Psoas muscle (tissue), 7 donors: ENCODE measurements at regions not wholly inside any gene's neighbourhood (a gene's known extent, or its start where the extent isn't known, plus 50 kb on each side); places are given as distances from the start of the nearest gene placed in this dataset.
"Not testable (repeated sequence)": the region's sequence is repeated elsewhere in the genome, so short reads cannot be mapped to it uniquely, and the experiment has no call there.

ENCODE experiments used
- ATAC-seq, 4 donors: fragments of 200-7000 bp; cut with Tn5 transposase; one replicate each; pipeline ENCODE4 v1.9.1; 2020; ENCODE audit warnings: moderate library complexity in 3 of 4, mild to moderate bottlenecking in 2 of 4
- DNase-seq, 2 donors: peaks; one replicate each; pipeline ENCODE4 v3.0.0-alpha.2; 2020
- H3K27ac ChIP-seq: fragments of 200-600 bp; one replicate; pipeline ENCODE4 v1.8.0; 2022
- H3K27me3 ChIP-seq, 3 donors: fragments of 200-600 bp in 1 of 3; one replicate each; pipeline versions ENCODE4 v1.6.1 to v1.8.0; 2013 to 2022; ENCODE audit warnings: low read length in 2 of 3, mild to moderate bottlenecking in 2 of 3, moderate library complexity in 1 of 3; ENCODE audit not compliant: insufficient read depth in 3 of 3
- H3K36me3 ChIP-seq, 2 donors: fragments of 200-600 bp in 1 of 2; one replicate each; pipeline versions ENCODE4 v1.6.1 to v1.8.0; 2013 to 2022; ENCODE audit warnings: low read depth in 1 of 2, mild to moderate bottlenecking in 1 of 2, moderate library complexity in 1 of 2; ENCODE audit not compliant: insufficient read depth in 1 of 2
- H3K4me1 ChIP-seq: fragments of 200-600 bp; one replicate; pipeline ENCODE4 v1.8.0; 2022
- H3K4me3 ChIP-seq: fragments of 200-600 bp; one replicate; pipeline ENCODE4 v1.8.0; 2022; ENCODE audit warnings: mild to moderate bottlenecking
- H3K9me3 ChIP-seq: fragments of 200-600 bp; one replicate; pipeline ENCODE4 v1.8.0; 2022
- WGBS, 3 donors: extraction: QIAGEN DNeasy Blood & Tissue Kit; methylation state at CpG; one replicate each; pipeline versions ENCODE4 v1.1.6 to v1.1.7; 2013; 5-methylcytosine and 5-hydroxymethylcytosine counted together
- intact Hi-C, 2 donors: fragments of 100-400 bp; cut with DNase I; formaldehyde crosslinking; loops; one replicate each; pipeline versions ENCODE4 v1.11.0 to v1.14.2; 2022
- TF ChIP-seq, protein P1 (sequence below): fragments of 200-600 bp; IDR thresholded peaks from one replicate; pipeline ENCODE4 v1.8.0; 2022; ENCODE audit warnings: antibody characterized with exemption
- donor health status: healthy with polysubstance abuse.
- donor health status: DM: no; HTN: no; CAD: no; lungs with moderate emphysema.
- donor health status: Bipolar disorder and iron deficiency.
- donor health status: healthy.
- donor health status: DM: yes; HTN: yes; CAD: no.
- donor health status: DM: no; HTN: no; CAD: no.
- donor health status: DM: yes; HTN: yes; CAD: no.

DNA sequence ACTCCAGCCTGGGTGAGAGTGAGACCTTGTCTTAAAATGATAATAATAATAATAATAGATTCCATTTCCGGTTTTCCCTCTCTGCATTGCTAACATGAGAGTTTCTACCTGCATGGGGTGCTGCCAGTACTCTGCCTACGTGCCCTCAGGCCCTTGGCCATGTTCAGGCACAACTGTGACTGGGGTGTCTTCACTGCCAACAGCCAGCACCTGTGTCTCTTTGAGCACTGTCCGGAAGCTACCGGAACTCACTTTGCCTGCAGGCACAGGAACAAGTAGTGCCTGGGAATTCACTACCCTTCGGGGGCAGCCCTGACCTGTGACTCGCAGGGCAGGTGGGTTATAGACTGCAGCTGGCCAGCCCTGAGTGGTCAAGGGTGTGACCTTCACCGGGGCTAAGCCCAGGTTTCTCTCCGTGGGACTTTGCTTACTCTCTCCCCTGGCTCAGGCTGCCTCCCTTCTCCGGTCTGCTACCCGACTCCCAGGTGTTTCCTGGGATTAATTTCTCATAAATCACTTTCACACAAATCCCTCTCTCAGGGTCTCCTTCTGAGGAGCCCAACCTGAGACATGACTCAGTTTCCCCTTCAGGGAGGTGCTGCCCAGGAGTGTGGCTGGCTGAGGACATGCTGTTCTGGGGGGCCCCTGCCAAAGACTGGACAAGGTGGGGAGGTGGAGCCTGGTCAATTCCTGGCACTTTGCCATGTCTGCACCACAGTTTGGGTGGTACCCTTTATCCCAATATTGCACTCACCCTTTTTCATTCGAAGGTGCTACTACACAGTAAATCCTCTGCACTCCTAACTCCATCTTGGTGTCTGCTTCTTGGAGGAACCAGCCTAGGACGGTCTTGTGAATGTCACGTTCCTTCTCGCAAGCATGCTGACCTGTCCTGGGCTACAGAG, 79.5 kb upstream of the RALGAPA2 start:
- Histone ChIP-seq H3K27me3 (no peaks in the 10 kb centered on the region), H3K27ac (no peak overlapping the region), H3K4me3 (peak overlapping the region; percentile 9), H3K9me3 (peaks cover 3% of the 10 kb centered on the region), H3K4me1 (no peaks in the 10 kb centered on the region), H3K36me3 (no peaks in the 10 kb centered on the region)
- DNase-seq (no peak), ATAC-seq (peak; percentile 65 to 82 (median 75))
- intact Hi-C loops: no loop called here
- TF ChIP-seq, protein P1, sequence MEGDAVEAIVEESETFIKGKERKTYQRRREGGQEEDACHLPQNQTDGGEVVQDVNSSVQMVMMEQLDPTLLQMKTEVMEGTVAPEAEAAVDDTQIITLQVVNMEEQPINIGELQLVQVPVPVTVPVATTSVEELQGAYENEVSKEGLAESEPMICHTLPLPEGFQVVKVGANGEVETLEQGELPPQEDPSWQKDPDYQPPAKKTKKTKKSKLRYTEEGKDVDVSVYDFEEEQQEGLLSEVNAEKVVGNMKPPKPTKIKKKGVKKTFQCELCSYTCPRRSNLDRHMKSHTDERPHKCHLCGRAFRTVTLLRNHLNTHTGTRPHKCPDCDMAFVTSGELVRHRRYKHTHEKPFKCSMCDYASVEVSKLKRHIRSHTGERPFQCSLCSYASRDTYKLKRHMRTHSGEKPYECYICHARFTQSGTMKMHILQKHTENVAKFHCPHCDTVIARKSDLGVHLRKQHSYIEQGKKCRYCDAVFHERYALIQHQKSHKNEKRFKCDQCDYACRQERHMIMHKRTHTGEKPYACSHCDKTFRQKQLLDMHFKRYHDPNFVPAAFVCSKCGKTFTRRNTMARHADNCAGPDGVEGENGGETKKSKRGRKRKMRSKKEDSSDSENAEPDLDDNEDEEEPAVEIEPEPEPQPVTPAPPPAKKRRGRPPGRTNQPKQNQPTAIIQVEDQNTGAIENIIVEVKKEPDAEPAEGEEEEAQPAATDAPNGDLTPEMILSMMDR: no peak
- 45 to 59% (median 48%) methylated on average over 14 of the region's 14 CpGs for WGBS, 3 donors

DNA sequence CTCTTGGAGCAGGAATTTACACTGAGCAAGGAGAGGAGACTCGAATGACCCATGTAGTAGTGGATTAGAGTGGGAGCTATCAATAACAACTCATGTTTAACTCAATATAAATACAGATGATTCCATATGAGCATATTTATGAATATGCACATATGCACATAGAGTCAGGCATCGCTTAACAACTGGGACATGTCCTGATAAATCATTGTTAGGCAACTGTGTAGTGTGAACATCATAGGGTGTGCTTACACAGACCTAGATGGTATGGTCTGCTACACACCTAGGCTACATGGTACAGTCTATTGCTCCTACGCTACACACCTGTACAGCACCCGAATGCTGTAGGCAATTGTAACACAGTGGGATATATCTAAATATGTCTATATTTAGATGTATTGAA, 75.9 kb upstream of the RALGAPA2 start:
- ATAC-seq (no peak), DNase-seq (no peak)
- peaks cover 7% of the 10 kb centered on the region for H3K9me3 ChIP-seq
- TF ChIP-seq, protein P1: no peak
- no peak overlapping the region for H3K4me3 ChIP-seq
- no peaks in the 10 kb centered on the region for H3K36me3 ChIP-seq
- no peaks in the 10 kb centered on the region for H3K27me3 ChIP-seq
- intact Hi-C loops: no loop called here
- H3K27ac ChIP-seq: no peak overlapping the region
- 89 to 92% (median 90%) methylated on average over 4 of the region's 4 CpGs for WGBS, 3 donors
- H3K4me1 ChIP-seq: peaks cover 5% of the 10 kb centered on the region

DNA sequence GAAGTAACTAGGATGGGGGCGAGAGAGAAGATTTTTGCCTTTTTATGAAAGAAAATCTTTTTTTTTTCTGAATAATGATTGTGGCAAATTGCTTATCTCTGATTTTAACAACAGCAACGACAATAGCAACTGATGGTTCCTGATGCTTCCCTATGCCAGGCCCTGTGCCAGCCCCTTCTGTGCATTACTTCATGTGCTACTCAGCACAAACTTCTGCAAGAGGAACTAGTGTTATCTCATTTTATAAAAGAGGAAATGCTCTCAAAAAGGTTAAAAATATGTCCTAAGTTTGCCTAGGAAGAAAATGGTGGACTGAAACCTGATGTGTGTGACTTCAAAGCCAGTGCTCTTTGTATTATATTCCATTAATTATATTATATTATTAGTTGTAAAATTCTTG, 74.0 kb upstream of the RALGAPA2 start:
- Histone ChIP-seq H3K36me3 (no peaks in the 10 kb centered on the region), H3K27ac (no peak overlapping the region), H3K4me1 (peaks cover 24% of the 10 kb centered on the region), H3K27me3 (no peaks in the 10 kb centered on the region), H3K9me3 (peaks cover 7% of the 10 kb centered on the region), H3K4me3 (no peak overlapping the region)
- ATAC-seq (no peak), DNase-seq (no peak)
- 77 to 86% (median 77%) methylated on average over 2 of the region's 2 CpGs for WGBS, 3 donors
- TF ChIP-seq, protein P1: no peak
- intact Hi-C loops: no loop called here

DNA sequence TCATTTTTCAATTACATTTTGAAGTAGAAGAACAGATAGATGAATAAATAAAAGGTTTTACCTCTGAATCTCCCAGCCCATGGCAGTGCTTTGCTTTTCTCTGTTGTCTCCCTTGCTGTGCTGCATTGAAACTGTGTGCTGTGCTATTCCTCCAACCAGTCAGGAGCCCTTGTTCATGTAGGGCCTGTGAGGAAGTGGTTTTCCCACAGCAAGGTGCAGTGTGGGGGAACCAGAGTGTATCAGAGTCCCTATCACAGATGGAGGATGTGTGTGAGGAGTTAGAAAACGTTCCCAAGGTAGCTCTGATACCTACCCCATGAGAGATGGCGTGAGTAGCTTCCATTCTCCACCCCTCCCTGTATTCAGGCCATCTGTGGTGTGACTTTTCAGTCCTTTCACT, 72.8 kb upstream of the RALGAPA2 start:
- no peaks in the 10 kb centered on the region for H3K36me3 ChIP-seq
- H3K4me3 ChIP-seq: no peak overlapping the region
- ATAC-seq (no peak), DNase-seq (no peak)
- H3K9me3 ChIP-seq: peaks cover 7% of the 10 kb centered on the region
- H3K27me3 ChIP-seq: no peaks in the 10 kb centered on the region
- TF ChIP-seq, protein P1: no peak
- intact Hi-C loops: no loop called here
- no peak overlapping the region for H3K27ac ChIP-seq
- H3K4me1 ChIP-seq: peaks cover 32% of the 10 kb centered on the region
- 68 to 86% (median 76%) methylated on average over 2 of the region's 2 CpGs for WGBS, 3 donors

DNA sequence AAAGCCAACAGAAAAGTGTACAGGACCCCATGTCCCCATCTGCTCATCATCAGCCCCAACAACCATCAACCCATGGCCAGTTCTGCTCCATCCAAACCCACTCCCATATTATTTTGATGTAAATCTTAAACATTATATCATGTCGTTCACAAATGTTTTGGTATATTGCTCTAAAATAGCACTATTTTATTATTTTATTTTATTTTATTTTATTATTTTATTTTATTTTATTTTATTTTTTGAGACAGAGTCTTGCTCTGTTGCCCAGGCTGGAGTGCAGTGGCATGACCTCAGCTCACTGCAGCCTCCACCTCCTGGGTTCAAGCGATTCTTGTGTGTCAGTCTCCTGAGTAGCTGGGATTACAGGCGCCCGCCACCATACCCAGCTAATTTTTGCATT, 72.0 kb upstream of the RALGAPA2 start:
- ATAC-seq, H3K9me3 ChIP-seq, DNase-seq, H3K36me3 ChIP-seq, H3K27me3 ChIP-seq, H3K27ac ChIP-seq, H3K4me3 ChIP-seq: not testable (repeated sequence)
- H3K4me1 ChIP-seq: peaks cover 37% of the 10 kb centered on the region
- 86 to 94% (median 87%) methylated on average over 4 of the region's 4 CpGs for WGBS, 3 donors
- intact Hi-C loops: loop anchor here in 1 of 2 donors (5.0 kb wide), 1 partner anchor 72 kb away; the partner anchor contains the start of gene RALGAPA2
